Trophoblast cell (in vitro differentiated cells and primary cell): ENCODE measurements at regions not wholly inside any gene's neighbourhood (a gene's known extent, or its start where the extent isn't known, plus 50 kb on each side); places are given as distances from the start of the nearest gene placed in this dataset.
A peak's percentile ranks its signal among the peaks of the same experiment; 100 is the strongest.

ENCODE experiments used
- DNase-seq, 2 donors: peaks; one replicate each; pipeline ENCODE4 v3.0.0-alpha.2; 2016
- H2AFZ ChIP-seq: 2 replicates; pipeline ENCODE4 v1.6.1; 2013; ENCODE audit warnings: low read length, moderate library complexity, mild to moderate bottlenecking; ENCODE audit not compliant: insufficient read depth, poor library complexity
- H2AK5ac ChIP-seq: 2 replicates; pipeline ENCODE4 v1.6.1; 2013; ENCODE audit warnings: mild to moderate bottlenecking, low read length
- H2BK120ac ChIP-seq: 2 replicates; pipeline ENCODE4 v1.6.1; 2013; ENCODE audit warnings: low read length, mild to moderate bottlenecking, moderate library complexity; ENCODE audit not compliant: insufficient read depth, poor library complexity
- H2BK12ac ChIP-seq: 2 replicates; pipeline ENCODE4 v1.6.1; 2013; ENCODE audit warnings: mild to moderate bottlenecking, low read length, moderate library complexity
- H2BK5ac ChIP-seq: 2 replicates; pipeline ENCODE4 v1.6.1; 2013; ENCODE audit warnings: low read length, low read depth, moderate library complexity, mild to moderate bottlenecking; ENCODE audit not compliant: poor library complexity
- H3K14ac ChIP-seq: 2 replicates; pipeline ENCODE4 v1.6.1; 2013; ENCODE audit warnings: mild to moderate bottlenecking, low read length
- H3K18ac ChIP-seq: 2 replicates; pipeline ENCODE4 v1.6.1; 2013; ENCODE audit warnings: mild to moderate bottlenecking, low read length
- H3K23ac ChIP-seq: 2 replicates; pipeline ENCODE4 v1.6.1; 2013; ENCODE audit warnings: low read length
- H3K27ac ChIP-seq: 2 replicates; pipeline ENCODE4 v1.5.1; 2013; ENCODE audit warnings: low read depth, mild to moderate bottlenecking, inconsistent platforms, low read length, moderate library complexity
- H3K27me3 ChIP-seq: 2 replicates; pipeline ENCODE4 v1.6.1; 2013; ENCODE audit warnings: inconsistent platforms, mild to moderate bottlenecking, low read length, moderate library complexity; ENCODE audit not compliant: insufficient read depth
- H3K36me3 ChIP-seq, 2 experiments: 1 replicate in 1 of 2; 2 replicates in 1 of 2; pipeline ENCODE4 v1.6.1; 2013; ENCODE audit warnings: low read length in 2 of 2, mild to moderate bottlenecking in 2 of 2, moderate library complexity in 1 of 2; ENCODE audit not compliant: insufficient read depth in 2 of 2, control insufficient read depth in 1 of 2
- H3K4ac ChIP-seq: 2 replicates; pipeline ENCODE4 v1.6.1; 2013; ENCODE audit warnings: low read depth, mild to moderate bottlenecking, low read length, moderate library complexity
- H3K4me1 ChIP-seq, 2 experiments: 1 replicate in 1 of 2; 2 replicates in 1 of 2; pipeline ENCODE4 v1.6.1; 2013; ENCODE audit warnings: low read length in 2 of 2, mild to moderate bottlenecking in 2 of 2, moderate library complexity in 1 of 2; ENCODE audit not compliant: insufficient read depth in 2 of 2, control insufficient read depth in 1 of 2
- H3K4me2 ChIP-seq: 2 replicates; pipeline ENCODE4 v1.6.1; 2013; ENCODE audit warnings: inconsistent platforms, mild to moderate bottlenecking, low read length, moderate library complexity
- H3K4me3 ChIP-seq: 2 replicates; pipeline ENCODE4 v1.5.1; 2013; ENCODE audit warnings: mild to moderate bottlenecking, low read depth, low read length, inconsistent platforms
- H3K79me1 ChIP-seq: one replicate; pipeline ENCODE4 v1.6.1; 2013; ENCODE audit warnings: low read length
- H3K79me2 ChIP-seq: 2 replicates; pipeline ENCODE4 v1.6.1; 2013; ENCODE audit warnings: low read length, mild to moderate bottlenecking; ENCODE audit not compliant: control insufficient read depth, insufficient read depth, poor library complexity
- H3K9ac ChIP-seq: 2 replicates; pipeline ENCODE4 v1.6.1; 2013; ENCODE audit warnings: mild to moderate bottlenecking, low read length
- H3K9me3 ChIP-seq: 2 replicates; pipeline ENCODE4 v1.6.1; 2013; ENCODE audit warnings: low read depth, mild to moderate bottlenecking, control low read depth, inconsistent platforms, low read length; ENCODE audit not compliant: insufficient read depth
- H4K12ac ChIP-seq: 2 replicates; pipeline ENCODE4 v1.6.1; 2013; ENCODE audit warnings: low read depth, mild to moderate bottlenecking, low read length, moderate library complexity
- H4K8ac ChIP-seq: 2 replicates; pipeline ENCODE4 v1.6.1; 2013; ENCODE audit warnings: low read depth, mild to moderate bottlenecking, low read length, moderate library complexity
- H4K91ac ChIP-seq: one replicate; pipeline ENCODE4 v1.6.1; 2013; ENCODE audit warnings: low read depth, mild to moderate bottlenecking, low read length, moderate library complexity
- WGBS: extraction: QIAGEN DNeasy Blood & Tissue Kit; methylation state at CpG from one replicate; pipeline ENCODE4 v1.1.7; 2013; ENCODE audit warnings: missing lambda C conversion rate; ENCODE audit not compliant: insufficient read length, insufficient coverage; ENCODE audit errors: extremely low coverage; 5-methylcytosine and 5-hydroxymethylcytosine counted together

DNA sequence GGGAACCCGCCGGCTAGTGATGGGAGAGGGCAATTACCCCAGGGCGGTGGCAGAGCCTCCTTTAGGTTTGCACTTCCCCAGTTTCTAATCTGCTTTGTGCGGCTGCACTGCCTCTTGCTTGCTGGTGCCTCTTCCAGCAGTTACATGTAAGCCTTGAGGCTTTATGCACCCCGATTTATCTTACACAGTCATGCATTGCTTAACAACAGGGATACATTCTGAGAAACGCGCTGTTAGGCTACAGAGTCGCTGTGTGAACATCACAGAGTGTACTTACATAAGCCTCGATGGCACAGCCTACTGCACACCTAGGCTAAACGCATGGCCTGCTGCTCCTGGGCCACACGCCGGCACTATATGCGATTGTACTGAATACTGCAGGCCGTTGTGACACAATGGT is 155.6 kb upstream of the MKI67 start:
- Histone ChIP-seq H2BK120ac (no peak overlapping the region), H3K14ac (no peak overlapping the region), H3K4me3 (no peak overlapping the region), H3K4me1 (no peaks in the 10 kb centered on the region), H2BK5ac (no peak overlapping the region), H3K18ac (no peak overlapping the region), H4K8ac (no peak overlapping the region), H4K91ac (no peak overlapping the region), H2BK12ac (no peak overlapping the region), H3K36me3 (no peaks in the 10 kb centered on the region), H3K27me3 (peaks cover 11% of the 10 kb centered on the region), H3K9me3 (no peaks in the 10 kb centered on the region), H3K9ac (no peak overlapping the region), H2AK5ac (no peak overlapping the region), H4K12ac (no peak overlapping the region), H3K4me2 (no peak overlapping the region), H3K27ac (no peak overlapping the region), H3K23ac (no peak overlapping the region), H3K4ac (no peak overlapping the region), H2AFZ (no peak overlapping the region), H3K79me2 (no peaks in the 10 kb centered on the region), H3K79me1 (no peaks in the 10 kb centered on the region)
- no CpG with 5 or more reads among the region's 14 CpGs for WGBS
- DNase-seq, result no peak

DNA sequence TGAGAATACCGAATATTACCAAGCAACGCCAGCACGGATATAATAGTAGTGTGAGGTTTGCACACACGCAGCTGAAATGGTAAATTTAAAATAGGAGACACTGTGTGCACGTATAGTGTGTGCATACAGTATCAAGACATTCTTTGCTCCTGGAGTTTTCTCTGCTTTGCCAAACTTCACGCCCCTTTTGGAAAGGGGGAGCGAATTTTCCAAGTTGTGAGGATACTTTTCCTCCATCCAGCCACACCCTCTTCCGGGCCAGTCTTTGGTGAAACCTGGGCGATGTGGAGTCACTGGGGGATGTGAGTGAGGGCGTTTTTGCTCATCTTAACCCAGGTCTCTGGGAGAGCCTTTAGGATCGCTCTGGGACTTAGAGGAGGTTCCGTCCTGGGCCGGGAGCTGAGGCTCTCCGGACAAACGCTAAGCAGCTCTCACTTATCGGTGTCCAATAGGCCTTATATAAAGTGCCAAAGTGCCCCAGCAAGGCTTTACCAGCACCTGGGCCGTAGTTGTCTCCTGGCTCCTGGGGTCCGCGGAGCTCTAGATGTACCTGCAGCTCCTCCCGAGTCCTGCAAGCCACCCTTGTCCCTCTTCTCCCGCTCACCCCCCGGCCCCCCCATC is 160.0 kb upstream of the MKI67 start:
- no peak overlapping the region for H2AFZ ChIP-seq
- peaks cover 3% of the 10 kb centered on the region for H3K9me3 ChIP-seq
- H3K4me2 ChIP-seq, result peak overlapping the region; percentile 50
- H3K27me3 ChIP-seq, result peaks cover 24% of the 10 kb centered on the region
- H3K4me3 ChIP-seq, result no peak overlapping the region
- no peak overlapping the region for H4K91ac ChIP-seq
- no peak overlapping the region for H4K8ac ChIP-seq
- H3K79me1 ChIP-seq, result no peaks in the 10 kb centered on the region
- no peak overlapping the region for H3K14ac ChIP-seq
- H3K4ac ChIP-seq, result no peak overlapping the region
- DNase-seq, result no peak
- H2BK12ac ChIP-seq, result no peak overlapping the region
- H2AK5ac ChIP-seq, result no peak overlapping the region
- H4K12ac ChIP-seq, result no peak overlapping the region
- H2BK120ac ChIP-seq, result no peak overlapping the region
- H3K27ac ChIP-seq, result no peak overlapping the region
- H3K9ac ChIP-seq, result no peak overlapping the region
- no peak overlapping the region for H3K23ac ChIP-seq
- H3K18ac ChIP-seq, result no peak overlapping the region
- H2BK5ac ChIP-seq, result no peak overlapping the region
- H3K79me2 ChIP-seq, result no peaks in the 10 kb centered on the region
- H3K36me3 ChIP-seq, result no peaks in the 10 kb centered on the region
- no peaks in the 10 kb centered on the region for H3K4me1 ChIP-seq
- no CpG with 5 or more reads among the region's 22 CpGs for WGBS

DNA sequence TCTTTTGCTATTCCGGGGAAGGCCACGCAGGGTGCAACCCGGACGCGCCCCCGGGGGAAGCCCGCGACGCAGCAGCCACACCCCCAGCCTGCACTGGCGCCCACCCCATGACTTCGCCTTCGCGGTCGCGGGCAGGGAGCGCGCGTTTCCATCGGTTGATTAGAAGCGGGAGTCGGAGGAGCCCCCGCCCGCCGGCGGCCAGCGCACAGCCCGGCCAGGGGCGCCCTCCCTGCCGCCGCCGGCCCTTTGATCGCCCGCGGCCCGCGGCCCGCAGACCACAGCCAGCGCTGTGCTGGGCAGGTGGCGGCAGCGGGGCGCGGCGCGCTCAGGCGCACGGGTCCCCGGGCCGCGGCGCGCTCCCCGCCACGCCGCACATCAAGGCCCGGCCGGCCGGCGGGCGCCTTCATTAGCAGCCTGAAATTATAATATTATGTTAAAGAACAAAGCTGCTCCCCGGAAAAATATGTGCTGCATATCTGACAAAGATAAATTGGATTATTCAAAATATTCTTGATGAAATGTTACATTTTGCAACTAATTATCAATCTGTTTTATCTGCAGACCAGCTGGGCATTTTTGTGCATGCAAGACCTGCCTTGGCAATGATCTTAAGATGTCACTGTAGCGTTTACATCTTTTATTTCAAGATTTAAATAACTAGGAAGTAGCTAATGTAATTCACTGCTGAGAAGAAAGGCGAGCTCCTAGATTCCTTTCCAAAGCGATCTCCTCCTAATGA is 160.7 kb upstream of the MKI67 start:
- WGBS, result no CpG with 5 or more reads among the region's 63 CpGs
- H3K79me1 ChIP-seq, result no peaks in the 10 kb centered on the region

DNA sequence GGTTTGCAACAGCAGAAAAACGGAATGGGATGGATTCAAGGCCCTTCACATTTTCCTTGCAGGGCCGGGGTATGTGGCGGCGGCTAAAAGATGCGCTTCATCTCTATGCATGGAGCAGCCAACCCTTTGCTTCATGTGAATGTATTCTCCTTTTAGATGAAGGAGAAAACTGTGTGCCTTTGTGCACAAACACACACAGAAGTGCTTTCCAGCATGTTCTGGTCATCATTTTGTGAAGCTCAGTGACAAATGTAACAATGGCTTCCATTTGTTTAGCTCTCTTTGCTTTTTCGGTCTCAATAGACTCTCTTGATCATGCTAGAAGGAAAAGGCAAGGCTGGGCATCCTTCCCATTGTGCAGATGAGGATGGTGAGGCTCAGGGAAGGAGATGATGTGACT is 161.7 kb upstream of the MKI67 start:
- Histone ChIP-seq H4K8ac (no peak overlapping the region), H2AK5ac (no peak overlapping the region), H3K4me3 (no peak overlapping the region), H2BK5ac (no peak overlapping the region), H3K79me2 (no peaks in the 10 kb centered on the region), H3K36me3 (no peaks in the 10 kb centered on the region), H3K18ac (no peak overlapping the region), H2AFZ (no peak overlapping the region), H2BK120ac (no peak overlapping the region), H4K12ac (no peak overlapping the region), H3K23ac (no peak overlapping the region), H3K4me1 (no peaks in the 10 kb centered on the region), H3K4me2 (no peak overlapping the region), H3K27ac (no peak overlapping the region), H3K9me3 (peaks cover 3% of the 10 kb centered on the region), H3K9ac (no peak overlapping the region), H3K27me3 (peaks cover 24% of the 10 kb centered on the region), H2BK12ac (no peak overlapping the region), H3K79me1 (no peaks in the 10 kb centered on the region), H3K4ac (no peak overlapping the region), H4K91ac (no peak overlapping the region), H3K14ac (no peak overlapping the region)
- no CpG with 5 or more reads among the region's 6 CpGs for WGBS
- DNase-seq, result no peak

More for the DNA sequence above, 160.7 kb upstream of the MKI67 start:
- Histone ChIP-seq H3K4me2 (peak overlapping the region; percentile 50), H2BK120ac (no peak overlapping the region), H2AFZ (no peak overlapping the region), H4K91ac (no peak overlapping the region), H2AK5ac (no peak overlapping the region), H2BK5ac (no peak overlapping the region), H4K8ac (no peak overlapping the region), H3K9ac (no peak overlapping the region), H3K27me3 (peaks cover 24% of the 10 kb centered on the region), H3K79me2 (no peaks in the 10 kb centered on the region), H3K23ac (no peak overlapping the region), H3K4ac (no peak overlapping the region), H3K14ac (no peak overlapping the region), H3K4me1 (no peaks in the 10 kb centered on the region), H3K36me3 (no peaks in the 10 kb centered on the region), H3K18ac (no peak overlapping the region), H2BK12ac (no peak overlapping the region), H3K27ac (no peak overlapping the region), H3K4me3 (no peak overlapping the region), H3K9me3 (peaks cover 3% of the 10 kb centered on the region), H4K12ac (no peak overlapping the region)
- DNase-seq, result no peak
